Stromal cell of bone marrow (primary cell): ENCODE measurements at regions not wholly inside any gene's neighbourhood (a gene's known extent, or its start where the extent isn't known, plus 50 kb on each side); places are given as distances from the start of the nearest gene placed in this dataset.
"Not testable (repeated sequence)": the region's sequence is repeated elsewhere in the genome, so short reads cannot be mapped to it uniquely, and the experiment has no call there.

Source experiments
- DNase-seq: peaks from one replicate; pipeline ENCODE4 v3.0.0-alpha.2; 2012; ENCODE audit warnings: low read depth

DNA sequence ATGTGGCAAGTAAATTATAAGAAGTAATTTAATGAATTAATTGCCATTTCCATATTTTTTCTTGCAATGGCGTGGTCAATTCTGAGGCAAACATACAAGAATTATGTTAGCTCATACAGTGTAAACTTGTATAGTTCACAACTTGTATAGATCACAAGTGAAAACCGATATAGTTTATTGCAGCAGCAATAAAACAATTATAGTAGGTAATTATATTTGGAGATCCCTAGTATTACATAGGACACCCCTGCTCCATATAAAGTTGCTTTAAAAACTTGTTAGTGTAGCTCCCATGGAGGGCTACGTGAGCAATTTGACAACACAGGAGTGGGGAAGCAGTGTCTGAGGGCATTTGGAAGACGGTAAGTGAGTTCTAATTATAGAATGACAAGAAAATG is 288.2 kb downstream of the SOCS6 start:
- DNase-seq: no peak

- no peak for DNase-seq
These were observed 287.6 kb downstream of the SOCS6 start for GRCh38 chr18:70576276-70577022.

DNA sequence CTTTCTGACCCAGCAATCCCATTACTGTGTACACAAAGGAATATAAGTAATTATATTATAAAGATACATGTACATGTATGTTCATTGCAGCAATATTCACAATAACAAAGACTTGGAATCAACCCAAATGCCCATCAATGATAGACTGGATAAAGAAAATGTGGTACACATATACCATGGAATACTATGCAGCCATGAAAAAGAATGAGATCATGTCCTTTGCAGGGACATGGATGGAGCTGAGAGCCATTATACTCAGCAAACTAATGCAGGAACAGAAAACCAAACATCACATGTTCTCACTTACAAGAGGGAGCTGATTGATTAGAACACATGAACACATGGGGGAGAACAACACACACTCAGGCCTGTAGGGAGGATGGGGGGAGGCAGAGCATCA is 286.1 kb downstream of the SOCS6 start:
- not testable (repeated sequence) for DNase-seq

GRCh38 chr18:70569647-70570046 is 280.8 kb downstream of the SOCS6 start:
- not testable (repeated sequence) for DNase-seq

- no peak for DNase-seq
These were observed 270.6 kb downstream of the SOCS6 start for GRCh38 chr18:70559446-70559845.

DNA sequence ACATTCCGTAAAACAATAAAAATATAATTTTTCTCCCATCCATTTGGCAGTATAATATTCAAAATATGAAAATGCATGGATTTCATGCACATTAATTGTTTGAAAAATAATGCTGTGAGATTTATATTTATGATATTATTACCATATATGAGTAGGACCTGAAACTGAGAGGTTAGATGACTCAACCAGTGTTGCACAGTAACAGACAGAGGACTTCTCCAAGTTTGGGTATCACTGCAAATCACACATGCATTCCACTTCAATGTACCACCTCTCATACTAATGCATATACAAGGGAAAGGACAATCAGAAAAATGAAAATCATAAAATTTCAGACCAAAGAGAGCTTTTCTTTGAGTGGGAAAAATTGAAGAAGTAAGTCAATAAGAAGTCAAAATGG is 269.5 kb downstream of the SOCS6 start:
- DNase-seq: no peak

- no peak for DNase-seq
These were observed 266.1 kb downstream of the SOCS6 start for GRCh38 chr18:70554854-70555445.

DNA sequence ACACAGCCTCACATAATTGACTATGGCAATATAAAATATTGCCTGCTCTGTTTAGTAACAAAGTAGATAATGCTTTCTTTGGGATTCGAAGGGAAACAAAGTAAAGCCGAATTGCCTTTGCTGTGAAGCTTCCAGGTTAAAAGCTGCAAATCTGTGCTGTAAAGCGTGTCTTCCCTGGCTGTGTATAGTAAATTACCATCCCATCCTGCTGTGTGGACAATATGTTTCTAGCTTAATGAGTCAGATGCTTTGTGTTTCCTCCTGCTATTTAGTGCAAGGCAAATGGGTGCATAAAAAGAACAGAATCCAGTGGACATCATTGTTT is 265.1 kb downstream of the SOCS6 start:
- DNase-seq: no peak

DNA sequence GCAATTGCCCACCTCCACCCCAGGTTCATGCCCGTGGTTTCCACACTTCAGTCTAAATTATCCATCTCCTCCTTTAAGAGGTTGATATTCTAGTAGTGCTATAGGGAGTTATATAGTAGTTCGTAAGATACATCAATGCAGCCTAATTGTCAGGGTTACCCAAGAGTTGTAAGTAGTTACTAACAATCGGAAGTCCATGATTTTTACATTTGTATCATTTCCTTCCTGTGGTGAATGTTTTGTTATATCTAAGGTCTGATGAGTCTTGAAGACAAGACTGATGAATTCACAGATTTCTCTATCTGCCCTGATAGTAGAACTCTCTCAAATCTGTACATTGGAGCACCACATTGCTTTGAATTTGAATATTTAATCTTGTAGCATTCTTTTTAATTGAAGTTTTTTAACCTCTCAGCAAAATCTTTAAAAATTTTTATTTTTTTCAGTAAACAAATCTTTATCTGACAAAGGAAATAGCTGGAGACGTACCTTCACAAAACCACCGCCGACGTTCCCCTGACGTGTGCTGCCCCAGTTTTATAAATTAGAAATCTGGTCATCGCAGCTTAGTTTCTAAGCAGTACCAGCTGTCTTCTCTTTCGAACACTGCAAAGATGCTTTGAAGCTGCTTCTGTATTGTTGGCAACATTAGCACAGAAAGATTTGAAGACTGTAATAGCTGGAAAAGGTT is 264.5 kb downstream of the SOCS6 start:
- DNase-seq: no peak

DNA sequence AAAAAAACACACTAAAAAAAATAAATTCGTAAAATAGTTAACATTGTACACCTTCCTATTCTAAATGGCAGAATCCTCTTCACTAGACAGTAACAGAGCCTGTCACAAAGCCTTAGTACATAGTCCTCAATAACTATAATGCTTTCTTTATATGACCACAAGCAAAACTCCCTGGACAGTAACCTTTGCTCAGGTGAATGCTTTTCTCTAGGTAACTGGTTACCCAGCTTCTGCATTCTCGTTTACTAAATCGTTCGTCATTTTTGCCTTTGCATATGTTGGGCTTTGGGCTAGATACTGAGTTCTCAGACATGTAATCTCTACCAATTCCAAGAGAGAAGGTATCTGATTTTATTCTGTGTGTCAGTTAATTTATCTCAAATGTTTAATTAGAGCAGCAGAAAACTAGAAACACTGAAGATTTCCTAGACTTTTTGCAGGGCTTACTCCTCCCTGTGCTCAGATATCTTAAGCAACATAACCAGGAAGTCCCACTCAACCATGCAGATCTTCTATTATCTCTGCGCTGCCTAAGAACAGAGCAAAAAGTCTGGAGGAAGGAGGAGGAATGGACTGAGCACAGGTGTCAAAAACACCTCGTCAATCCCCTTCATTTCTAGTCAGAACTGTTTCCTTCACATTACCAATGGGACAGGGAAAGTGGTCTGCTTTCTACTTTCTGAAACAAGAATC is 247.7 kb downstream of the SOCS6 start:
- DNase-seq: no peak

- DNase-seq: no peak
These were observed 246.2 kb downstream of the SOCS6 start for GRCh38 chr18:70535041-70535440.

DNA sequence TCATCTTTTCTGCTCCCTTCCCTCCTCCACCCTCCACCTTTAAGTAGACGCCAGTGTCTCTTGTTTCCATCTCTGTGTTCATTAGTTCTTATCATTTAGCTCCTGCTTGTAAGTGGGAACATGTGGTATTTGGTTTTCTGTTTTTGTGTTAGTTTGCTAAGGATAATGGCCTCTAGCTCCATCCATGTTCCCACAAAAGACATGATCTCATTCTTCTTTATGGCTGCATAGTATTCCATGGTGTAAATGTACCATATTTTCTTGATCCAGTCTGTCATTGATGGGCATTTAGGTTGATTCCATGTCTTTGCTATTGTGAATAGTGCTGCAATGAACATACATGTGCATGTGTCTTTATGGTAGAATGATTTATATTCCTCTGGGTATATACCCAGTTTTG is 236.5 kb downstream of the SOCS6 start:
- not testable (repeated sequence) for DNase-seq

DNA sequence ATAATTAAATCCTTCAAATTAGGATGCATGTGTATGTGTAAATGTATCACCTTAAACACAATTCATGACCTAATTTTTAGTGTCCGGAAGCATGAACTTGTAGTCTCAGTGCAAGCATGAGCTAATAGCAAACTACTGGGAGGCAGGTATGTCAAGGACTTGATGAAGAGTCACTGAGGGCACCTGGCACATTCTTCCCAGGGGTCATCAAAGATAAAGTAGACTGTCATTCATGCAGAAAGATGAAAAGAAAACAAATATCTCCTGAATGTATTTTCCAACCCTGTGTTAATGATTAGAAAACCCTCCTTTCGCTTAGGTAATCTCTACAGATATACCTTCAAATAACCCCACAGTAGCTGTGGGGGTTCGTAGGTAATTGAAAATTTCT is 234.9 kb downstream of the SOCS6 start:
- no peak for DNase-seq

DNA sequence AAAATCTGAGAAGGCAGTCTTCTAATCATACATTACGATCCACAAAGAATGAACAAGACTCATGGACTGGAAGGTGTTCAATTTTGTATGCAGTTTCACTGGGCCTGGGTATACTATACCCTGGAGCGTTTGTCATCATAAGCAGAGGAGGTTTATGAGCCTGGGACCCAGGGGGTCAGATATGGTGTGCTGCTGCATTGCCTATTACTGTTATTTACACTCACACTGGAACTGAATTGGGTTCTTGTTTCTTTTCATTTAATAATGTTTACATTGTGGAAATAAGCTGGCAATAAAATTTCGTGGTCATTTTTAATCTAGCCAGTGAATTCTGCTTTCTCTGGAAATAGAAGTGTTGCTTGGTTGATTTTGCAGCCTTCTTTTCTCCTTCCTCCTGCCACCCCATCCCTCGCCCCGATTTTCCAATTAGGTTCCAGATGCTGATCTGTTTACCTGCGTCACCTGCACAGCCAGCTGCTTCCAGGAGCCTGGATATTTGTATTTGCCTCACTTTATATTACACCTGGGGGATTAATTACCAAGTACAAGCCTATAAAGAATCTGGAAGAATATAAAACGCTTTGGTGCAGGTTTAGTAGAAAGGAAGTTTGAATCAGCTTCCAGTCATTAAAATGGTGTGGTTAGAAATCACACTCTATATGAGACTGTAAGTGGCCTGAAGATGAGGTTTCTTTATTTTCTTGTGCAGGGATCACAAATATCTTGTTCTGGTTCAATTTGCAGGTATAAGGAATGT is 234.4 kb downstream of the SOCS6 start:
- no peak for DNase-seq

- DNase-seq: no peak
These were observed 233.4 kb downstream of the SOCS6 start for GRCh38 chr18:70522183-70522680.

- DNase-seq: no peak
These were observed 232.0 kb downstream of the SOCS6 start for GRCh38 chr18:70520867-70521266.

DNA sequence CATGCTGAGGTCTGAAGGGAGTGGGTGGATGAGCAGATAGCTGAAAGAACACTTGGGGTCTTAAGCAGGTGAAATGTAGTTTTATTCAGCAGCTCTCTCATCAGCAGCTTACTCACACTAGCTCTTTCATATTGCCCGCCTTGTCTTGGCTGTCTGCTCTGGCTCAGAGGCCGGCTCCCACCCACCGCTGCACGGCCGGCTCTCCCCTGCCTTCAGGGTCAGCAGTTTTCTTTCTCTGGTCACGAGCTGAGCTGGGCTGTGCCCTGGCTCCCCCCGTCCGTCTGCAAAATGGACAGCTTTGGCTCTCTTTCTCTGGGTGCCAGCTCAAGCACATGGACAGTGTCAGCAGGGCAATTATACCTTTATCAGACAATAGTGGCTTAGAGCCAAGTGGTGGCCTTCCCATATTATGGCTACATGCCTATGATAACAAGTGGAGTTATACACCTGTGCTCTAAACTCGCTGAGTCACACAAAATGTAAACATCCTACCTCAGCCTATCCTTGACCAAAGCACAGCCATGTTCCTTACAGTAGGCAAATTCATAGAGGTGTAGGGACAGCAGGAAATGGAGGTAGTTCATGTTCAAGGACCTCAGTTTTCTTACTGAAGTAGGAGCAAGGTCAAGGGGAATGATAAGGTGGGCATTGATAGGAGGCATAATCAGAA is 224.8 kb downstream of the SOCS6 start:
- DNase-seq: no peak

DNA sequence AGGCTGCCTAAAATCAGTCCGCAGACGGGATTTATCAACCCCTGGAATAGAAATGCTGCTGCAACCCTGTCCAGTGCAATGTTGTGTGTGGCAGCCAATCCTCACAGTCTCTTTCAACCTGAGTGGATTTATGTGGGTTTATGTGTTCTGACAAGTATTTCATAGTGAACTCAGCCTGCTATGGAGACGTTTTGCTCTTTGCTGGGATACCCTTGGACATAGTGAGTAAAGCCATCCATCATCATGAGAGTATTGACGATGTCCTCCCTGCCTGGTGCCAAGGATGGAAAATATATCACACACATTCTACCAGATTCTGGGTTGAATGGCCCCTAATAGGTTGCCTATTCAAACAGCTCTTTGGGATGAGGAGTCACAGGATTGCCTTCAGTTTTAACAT is 219.1 kb downstream of the SOCS6 start:
- DNase-seq: no peak

DNA sequence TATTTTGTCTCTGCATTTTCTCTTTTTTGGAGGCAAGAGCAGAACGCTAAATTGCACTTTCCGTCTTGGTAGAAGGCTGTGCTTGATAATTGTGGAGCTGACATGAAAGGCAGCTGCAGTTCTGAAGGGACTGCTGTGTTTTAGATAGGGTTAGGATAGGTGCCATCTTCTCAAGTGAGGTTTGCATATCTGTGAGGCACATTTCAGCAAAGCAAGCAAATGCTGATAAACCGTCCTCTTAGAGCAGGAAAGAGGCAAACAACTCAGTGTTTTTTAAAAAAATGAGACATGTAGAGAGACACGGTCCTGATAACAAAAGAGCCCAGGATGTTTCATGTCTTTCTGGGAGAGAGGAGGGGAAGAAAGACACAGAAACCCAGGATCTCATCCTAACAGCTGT is 217.7 kb downstream of the SOCS6 start:
- no peak for DNase-seq

- no peak for DNase-seq
These were observed 214.2 kb downstream of the SOCS6 start for GRCh38 chr18:70503060-70503459.

DNA sequence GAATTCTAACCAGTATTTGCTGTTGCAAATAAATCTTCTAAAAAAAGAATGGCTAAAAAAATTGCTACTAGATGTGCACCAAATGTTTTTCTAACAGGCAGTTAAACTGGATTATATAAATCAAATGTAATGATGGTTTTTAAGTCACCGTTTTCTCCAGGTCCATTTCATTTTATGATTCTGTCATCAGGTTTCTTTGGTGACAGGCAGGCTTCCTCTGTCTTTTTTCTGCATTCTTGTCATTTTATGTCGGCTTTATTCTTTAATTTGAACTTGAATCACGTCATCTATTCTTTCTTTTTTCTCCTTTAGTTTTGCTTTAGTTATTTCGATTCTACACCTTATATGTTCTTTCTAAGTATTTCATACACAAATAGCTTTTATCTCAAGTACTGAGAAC is 212.5 kb downstream of the SOCS6 start:
- no peak for DNase-seq
